GM18507 (cell line): ENCODE measurements at regions not wholly inside any gene's neighbourhood (a gene's known extent, or its start where the extent isn't known, plus 50 kb on each side); places are given as distances from the start of the nearest gene placed in this dataset.
"Not testable (repeated sequence)": the region's sequence is repeated elsewhere in the genome, so short reads cannot be mapped to it uniquely, and the experiment has no call there.

Experiments used
- DNase-seq: peaks from one replicate; pipeline ENCODE4 v3.0.0; 2011; ENCODE audit warnings: low read depth; ENCODE audit not compliant: insufficient read length; ENCODE audit errors: extremely low spot score
- FAIRE-seq: peaks from 2 replicates; lab custom pipeline; 2011; peaks lifted over from hg19 to GRCh38; lab: Jason Lieb, UNC

GRCh38 chr13:109702030-109702597 lies 84.3 kb downstream of the IRS2 start:
- FAIRE-seq, DNase-seq: not testable (repeated sequence)

GRCh38 chr13:109700176-109700575 lies 86.2 kb downstream of the IRS2 start:
- no peak for FAIRE-seq
- no peak for DNase-seq

GRCh38 chr13:109699628-109700071 lies 86.7 kb downstream of the IRS2 start:
- no peak for FAIRE-seq
- no peak for DNase-seq

DNA sequence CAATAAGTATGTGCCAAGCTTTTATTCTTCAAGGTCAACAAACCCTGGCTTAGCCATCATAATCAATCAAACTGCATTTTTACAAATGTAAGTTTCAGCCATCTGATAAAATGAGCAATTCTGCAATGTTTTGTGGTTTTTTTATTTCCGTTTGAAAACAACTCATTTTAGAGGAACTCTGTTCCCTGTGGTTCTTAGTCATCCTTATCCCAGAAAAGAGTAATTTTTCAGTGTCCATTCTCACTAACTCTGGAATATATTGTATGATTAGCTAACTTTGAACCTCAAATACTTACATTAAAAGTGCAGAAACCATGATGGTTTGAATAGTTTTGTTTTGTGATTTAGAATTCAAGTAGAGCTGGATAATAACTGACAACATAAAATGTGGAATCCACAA lies 87.6 kb downstream of the IRS2 start:
- FAIRE-seq (no peak), DNase-seq (no peak)

- no peak for FAIRE-seq
Measured at GRCh38 chr13:109697936-109698335, 88.4 kb downstream of the IRS2 start.

GRCh38 chr13:109695402-109696190 lies 90.8 kb downstream of the IRS2 start:
- DNase-seq = no peak
- FAIRE-seq = no peak

More at GRCh38 chr13:109697936-109698335, 88.4 kb downstream of the IRS2 start:
- no peak for DNase-seq

DNA sequence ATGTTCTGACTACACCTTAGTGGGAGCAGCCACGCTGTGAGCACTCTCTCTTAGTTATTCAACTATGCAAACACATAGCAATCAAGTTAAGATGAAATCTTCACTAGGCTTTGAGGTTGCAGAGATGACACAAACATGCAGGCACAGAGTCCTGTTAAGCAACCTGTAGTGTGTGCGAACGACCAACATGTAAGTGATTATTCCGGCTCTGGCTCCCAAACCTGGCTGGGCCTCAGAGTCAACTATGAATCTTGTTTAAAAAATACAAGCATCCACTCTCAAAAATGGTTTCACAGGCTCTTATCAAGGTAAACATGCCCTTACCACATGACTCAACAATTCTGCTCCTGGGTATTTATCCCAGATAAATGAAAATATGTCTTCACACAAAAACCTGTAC lies 91.4 kb downstream of the IRS2 start:
- no peak for DNase-seq

DNA sequence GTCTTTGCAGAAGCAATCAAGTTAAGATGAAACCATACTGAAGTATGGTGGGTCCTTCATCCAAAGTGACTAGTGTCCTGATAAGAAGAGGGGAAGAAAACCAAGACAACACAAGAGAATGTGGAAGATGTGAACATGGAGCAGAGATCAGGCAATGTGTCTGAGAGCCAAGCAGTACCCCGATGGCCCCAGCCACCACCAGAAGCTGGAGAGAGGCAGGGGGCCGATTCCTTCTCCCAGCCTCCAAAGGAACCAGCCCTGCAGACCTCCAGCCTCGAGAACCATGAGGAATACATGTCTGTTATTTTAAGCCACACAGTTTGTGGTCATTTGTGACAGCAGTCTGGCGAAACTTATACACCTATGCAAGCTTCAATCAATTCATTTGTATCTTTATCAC lies 93.2 kb downstream of the IRS2 start:
- DNase-seq (no peak), FAIRE-seq (no peak)

More for the DNA sequence above, 91.4 kb downstream of the IRS2 start:
- no peak for FAIRE-seq

GRCh38 chr13:109691689-109692088 lies 94.7 kb downstream of the IRS2 start:
- FAIRE-seq = no peak
- DNase-seq = no peak

DNA sequence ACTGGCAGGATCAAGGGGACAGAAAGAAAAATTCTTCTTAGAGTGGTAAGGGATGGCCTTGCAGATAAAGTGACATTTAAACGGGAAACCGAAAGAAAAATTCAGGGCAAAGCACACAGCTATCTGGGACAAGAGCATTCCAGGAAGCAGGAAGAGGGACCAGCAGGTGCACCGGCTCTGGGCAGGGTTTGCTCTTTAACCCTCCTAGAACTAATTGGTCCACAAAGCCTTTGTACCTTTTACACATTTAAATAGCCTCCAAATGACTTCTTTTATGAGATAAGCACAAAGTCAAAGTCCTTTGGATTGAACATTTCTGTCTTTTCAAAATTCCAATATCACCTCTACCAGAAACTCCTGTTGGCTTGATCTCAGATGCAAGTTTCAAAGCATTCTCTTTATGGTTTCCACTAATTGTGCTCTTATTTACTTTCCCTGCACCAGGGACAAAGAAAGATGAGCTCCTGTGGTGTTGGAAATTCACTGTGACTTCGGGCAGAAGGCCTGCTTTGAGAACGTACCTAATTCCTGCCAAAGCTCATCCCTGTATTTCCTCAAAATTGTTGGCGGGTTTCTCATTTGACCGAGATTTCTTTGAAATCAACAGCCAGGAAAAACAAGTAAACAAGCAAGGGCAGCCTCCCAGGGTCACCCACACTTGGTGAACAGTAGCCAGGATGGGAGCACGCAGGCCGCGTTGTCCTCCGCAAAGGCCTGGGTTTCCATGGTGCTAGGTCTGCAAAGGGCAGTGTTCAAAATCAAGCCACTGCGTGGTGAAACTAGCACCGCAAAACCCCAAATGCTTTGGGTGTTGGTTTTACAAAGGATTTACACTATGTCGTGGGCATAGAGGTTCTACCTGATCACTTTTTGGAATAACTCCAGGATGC lies 98.6 kb downstream of the IRS2 start:
- DNase-seq (no peak), FAIRE-seq (no peak)

DNA sequence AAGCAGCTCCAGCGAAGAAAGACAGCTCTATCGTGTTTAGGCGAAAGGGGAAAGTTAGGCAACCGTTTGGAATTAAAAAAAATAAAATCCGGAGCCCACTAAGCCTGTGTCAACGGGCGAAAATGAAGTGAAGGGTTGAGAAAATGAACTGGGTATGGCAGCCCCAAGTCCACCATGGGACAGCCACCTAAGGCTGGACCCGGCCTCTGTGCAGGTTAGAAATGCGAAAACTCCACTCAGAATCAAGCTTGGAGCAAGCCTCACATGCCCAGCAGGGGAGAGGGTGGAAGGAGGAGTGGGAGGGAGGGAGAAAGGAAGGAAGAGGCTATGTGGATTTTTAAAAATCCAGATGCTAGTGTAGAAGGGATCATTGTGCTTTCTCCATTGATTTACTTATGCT lies 101.2 kb downstream of the IRS2 start:
- no peak for FAIRE-seq
- DNase-seq = no peak

DNA sequence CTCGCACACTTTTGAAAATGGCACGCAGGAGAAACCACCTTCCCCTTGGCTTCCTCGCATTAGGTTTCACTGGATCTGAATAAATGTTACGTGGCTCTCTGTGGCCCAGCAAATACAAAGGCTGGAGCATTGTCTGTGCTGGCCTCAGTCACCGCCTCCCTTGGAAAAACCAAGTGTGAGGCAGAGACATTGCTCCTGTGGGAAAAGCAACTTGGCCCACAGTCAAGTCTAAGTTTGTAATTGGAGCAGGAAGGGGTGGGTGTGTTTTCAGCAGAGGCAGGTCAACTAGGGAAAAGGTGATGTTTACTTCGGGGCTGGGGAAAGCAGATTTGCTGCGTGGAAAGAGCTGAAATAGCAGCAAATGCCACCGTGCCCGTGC lies 101.6 kb downstream of the IRS2 start:
- FAIRE-seq (no peak), DNase-seq (no peak)

- DNase-seq (no peak), FAIRE-seq (no peak)
Measured at GRCh38 chr13:109684084-109684823, 102.1 kb downstream of the IRS2 start.

DNA sequence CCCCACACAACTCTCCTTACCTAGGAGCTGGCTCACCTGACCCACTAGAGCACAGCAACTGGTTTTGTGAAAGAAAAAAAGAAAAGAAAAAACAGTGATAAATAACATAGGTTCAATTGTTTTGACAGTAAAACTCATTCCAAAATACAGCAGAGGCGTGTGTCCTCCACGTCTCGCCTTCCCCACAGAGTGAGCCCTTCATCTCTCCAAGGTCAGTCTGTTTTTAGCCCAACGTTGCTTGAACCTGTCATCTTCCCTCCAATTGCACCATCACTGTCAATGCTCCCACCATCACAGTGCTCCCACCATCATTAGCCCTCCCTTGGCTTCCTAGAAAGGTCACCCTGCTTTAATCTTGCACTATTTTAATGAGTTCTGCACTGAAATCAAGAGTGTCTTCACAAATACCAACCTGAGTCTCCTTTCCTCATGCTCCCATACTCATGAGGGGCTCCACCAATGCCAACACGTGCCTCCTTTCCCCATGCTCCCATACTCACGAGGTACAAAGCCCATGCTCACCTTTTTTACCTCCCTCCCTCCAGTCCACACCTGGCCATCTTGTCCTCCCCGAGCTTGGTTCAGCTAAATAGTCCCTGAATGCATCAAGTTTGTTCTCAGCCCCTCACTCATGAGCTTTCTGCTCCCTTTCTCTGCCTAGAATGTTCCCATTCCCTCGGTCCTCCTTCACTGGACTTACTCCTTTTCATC lies 103.7 kb downstream of the IRS2 start:
- no peak for DNase-seq
- FAIRE-seq = no peak

- DNase-seq (no peak), FAIRE-seq (no peak)
Measured at GRCh38 chr13:109680930-109681329, 105.5 kb downstream of the IRS2 start.

GRCh38 chr13:109680288-109680687 lies 106.1 kb downstream of the IRS2 start:
- FAIRE-seq = no peak
- no peak for DNase-seq

DNA sequence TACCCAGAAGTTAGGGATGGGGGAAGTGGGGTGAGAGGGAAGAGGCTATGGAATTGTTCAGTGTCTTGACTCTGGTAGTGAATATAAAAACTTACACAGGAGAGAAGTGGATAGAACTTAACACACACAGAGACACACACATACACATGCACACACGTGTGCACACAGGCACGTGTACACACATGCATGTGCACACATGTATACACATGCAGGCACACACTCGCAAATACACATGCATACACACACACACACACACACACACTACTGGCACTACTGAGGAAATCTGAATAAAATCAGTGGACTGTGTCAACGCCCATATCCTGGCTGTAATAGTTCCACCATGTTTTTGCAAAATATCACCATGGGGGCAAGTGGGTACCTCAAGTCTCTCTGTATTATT lies 107.9 kb downstream of the IRS2 start:
- DNase-seq = no peak
- FAIRE-seq = no peak

DNA sequence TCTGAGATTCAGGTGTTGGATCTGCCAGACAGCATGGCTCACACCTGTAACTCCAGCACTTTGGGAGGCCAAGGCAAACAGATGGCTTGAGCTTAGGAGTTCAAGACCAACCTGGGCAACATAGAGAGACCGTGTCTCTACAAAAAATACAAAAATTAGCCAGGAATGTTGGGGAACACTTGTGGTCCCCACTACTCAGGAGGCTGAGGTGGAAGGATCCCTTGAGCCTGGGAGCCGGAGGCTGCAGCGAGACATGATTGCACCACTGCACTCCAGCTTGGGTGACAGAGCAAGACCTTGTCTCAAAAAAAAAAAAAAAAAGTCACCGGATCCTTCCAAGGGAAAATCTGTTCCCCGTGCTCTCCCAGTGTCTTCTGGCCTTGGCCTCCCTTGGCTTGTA lies 109.2 kb downstream of the IRS2 start:
- no peak for FAIRE-seq
- DNase-seq = no peak

DNA sequence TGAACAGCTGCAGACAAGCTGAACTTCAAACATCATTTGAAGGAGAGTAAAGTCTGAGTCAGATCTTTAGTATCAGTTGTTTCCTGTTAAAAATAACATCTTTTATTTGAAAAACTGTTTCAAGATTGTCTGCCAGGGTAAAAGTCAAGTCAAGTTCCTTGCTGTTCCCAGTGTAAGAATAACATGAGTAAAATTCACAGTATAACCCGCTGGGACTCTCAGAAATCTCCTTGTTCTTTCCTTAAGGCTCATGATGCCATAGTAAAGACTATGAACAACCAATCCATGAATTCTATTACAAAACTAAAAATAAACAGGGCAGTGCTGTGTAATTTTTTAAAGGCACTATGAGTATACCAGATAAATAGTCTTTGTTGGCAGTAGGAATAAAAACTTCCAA lies 112.9 kb downstream of the IRS2 start:
- DNase-seq = no peak
- FAIRE-seq = no peak
